GM11168 (cell line): ENCODE measurements at regions not wholly inside any gene's neighbourhood (a gene's known extent, or its start where the extent isn't known, plus 50 kb on each side); places are given as distances from the start of the nearest gene placed in this dataset.
"Not testable (repeated sequence)": the region's sequence is repeated elsewhere in the genome, so short reads cannot be mapped to it uniquely, and the experiment has no call there.

Experiments
- in situ Hi-C: fragments of 300-500 bp; cut with MboI; formaldehyde crosslinking; loops from one replicate; pipeline ENCODE4 v1.12.0; 2022; ENCODE audit warnings: low sequenced_read_pairs; ENCODE audit not compliant: unreplicated experiment

GRCh38 chr11:28964811-28965210, 856.6 kb downstream of the METTL15 start:
- in situ Hi-C loops = no loop called here

GRCh38 chr11:28963187-28963586, 855.0 kb downstream of the METTL15 start:
- in situ Hi-C loops = no loop called here

DNA sequence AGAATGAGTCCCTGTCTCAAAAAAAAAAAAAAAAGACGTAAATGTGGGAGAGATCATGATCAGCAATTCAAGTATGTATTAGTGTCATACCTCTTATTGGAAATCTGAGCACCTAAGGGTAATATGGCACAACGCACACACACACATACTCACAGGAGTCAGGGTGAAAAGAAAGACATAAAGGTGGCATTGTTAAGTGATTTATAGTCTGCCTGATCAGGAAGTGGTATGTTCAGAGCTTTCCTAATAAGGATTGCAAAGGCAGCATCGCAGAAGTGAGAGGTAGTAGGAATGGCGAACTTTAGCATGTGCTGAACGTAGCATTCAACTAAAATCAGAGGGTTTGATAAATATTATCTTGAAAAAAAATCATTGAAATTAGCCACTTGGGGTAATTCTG, 854.3 kb downstream of the METTL15 start:
- in situ Hi-C loops = no loop called here

- in situ Hi-C loops = no loop called here
Measured at GRCh38 chr11:28961726-28962125, 853.5 kb downstream of the METTL15 start.

DNA sequence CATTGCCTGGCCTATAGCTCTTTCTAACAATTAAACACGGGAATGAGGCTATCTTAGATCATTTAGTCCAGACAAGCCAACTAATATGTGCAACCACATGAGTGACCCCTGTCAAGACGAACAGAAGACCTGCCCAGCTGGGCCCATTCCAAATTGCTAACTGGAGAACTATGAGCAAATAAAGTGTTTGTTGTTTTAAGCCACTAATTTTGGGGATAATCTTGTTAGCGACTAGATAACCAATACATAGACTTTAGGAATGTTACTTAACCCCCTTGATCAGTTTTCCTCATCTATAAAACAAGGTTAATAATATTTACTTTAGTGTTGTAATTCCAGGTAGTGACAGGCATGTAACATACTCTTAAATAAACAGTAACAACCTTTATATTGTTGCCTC, 848.3 kb downstream of the METTL15 start:
- in situ Hi-C loops = no loop called here

DNA sequence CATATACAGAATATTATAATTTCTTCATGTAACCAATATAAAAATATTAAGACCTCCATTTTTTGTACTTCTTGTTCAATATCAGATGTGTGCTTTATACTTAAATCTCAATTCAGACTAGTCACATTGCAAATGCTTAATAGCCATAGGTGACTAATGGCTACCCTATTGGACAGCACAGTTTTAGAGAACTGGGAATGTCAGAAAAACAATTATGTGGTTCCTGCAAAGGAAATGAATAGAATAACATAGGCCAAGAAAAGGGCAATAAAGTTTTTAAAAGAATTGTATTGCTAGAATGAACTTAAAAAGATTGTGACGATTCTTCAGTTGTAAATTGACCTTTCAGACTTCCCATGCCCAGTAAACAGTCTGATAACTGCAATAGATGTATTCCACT, 843.0 kb downstream of the METTL15 start:
- in situ Hi-C loops = no loop called here

- in situ Hi-C loops = no loop called here
Measured at GRCh38 chr11:28939381-28939780, 831.2 kb downstream of the METTL15 start.

DNA sequence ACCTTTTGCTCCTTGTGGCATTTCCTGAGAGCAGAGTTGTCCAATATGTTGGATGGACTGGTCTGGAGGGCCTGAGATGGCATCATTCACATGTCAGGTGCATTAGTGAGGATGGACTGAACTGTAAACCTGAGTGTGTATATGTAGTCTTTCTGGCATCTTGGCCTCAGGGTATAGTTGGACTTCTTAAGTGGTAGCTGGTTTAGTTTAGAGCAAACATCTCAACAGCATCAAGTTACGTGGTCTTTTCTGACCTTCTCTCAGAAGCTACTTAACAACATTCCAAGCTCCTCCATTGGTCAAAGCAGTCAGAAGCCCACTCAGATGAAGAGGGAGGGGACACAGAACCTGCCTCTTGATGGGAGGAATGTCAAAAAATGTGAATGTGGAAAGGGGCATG, 829.9 kb downstream of the METTL15 start:
- in situ Hi-C loops = no loop called here

- in situ Hi-C loops = no loop called here
Measured at GRCh38 chr11:28932940-28933339, 824.8 kb downstream of the METTL15 start.

GRCh38 chr11:28924004-28924403, 815.8 kb downstream of the METTL15 start:
- in situ Hi-C loops = no loop called here

DNA sequence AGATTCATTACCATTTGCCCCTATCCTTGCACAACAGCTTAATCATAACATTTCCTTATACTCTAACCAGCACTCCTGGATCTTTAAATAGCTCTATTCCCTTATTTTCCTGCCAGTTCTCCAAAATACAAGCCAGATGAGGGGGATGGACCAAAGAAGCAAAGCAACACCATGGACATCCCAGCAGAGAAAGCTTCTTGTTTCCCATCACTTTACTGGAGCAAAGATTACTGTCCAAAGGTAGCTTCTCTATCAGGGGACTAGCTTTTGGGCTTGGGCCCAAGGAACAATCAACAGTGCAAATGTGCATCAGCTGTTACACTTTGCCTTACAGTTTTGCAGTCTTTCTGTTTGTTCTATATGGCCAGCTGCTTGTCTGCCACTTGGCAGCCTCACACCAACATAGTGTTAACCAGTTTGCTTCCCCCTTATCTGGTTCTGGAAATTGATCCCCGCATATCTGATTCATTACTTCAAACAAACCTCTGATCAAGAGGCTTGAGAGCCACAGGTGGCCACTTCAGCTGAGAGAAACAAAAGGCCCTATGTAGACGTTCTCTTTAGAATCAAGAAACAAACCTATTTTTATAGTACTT, 814.3 kb downstream of the METTL15 start:
- in situ Hi-C loops = no loop called here

DNA sequence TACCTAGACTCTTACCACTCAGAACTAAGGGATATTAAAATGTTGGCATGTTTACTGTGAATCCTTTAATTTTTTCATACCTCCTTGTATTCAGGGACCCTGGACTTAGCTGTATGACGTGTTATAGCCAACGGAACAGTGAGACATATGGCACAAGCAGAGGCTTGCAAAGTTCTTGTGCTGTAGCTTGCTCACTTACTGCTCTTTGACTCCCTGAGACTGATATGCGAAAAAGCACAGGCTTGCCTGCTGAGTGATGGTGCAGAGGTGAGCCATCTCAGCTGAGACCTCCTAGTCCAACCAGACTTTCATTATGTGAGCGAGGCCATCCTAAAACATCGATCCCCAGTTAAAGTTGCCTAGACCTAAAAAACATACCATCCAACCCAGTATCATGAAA, 811.0 kb downstream of the METTL15 start:
- in situ Hi-C loops = no loop called here

- in situ Hi-C loops = no loop called here
Measured at GRCh38 chr11:28913883-28914282, 805.7 kb downstream of the METTL15 start.

- in situ Hi-C loops = no loop called here
Measured at GRCh38 chr11:28911829-28912228, 803.6 kb downstream of the METTL15 start.

DNA sequence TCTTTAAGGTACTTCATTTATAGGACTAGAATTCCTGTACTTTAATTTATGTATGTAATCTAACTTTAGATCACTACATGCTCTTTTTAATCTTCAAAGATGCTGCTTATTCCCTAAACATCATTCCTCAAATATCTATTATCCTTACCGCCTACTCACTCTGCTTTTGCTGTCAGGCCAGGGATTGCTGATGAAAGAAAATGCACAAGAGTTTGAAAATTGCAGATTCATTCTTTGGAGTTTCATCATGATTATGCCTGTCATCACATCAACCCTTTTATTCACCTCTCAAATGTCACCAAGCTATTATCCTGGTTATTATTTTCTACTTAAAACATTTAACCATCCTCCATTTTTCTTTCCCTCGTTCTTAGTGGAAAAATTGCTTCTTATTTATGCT, 802.7 kb downstream of the METTL15 start:
- in situ Hi-C loops = no loop called here

GRCh38 chr11:28903716-28904115, 795.5 kb downstream of the METTL15 start:
- in situ Hi-C loops = no loop called here

DNA sequence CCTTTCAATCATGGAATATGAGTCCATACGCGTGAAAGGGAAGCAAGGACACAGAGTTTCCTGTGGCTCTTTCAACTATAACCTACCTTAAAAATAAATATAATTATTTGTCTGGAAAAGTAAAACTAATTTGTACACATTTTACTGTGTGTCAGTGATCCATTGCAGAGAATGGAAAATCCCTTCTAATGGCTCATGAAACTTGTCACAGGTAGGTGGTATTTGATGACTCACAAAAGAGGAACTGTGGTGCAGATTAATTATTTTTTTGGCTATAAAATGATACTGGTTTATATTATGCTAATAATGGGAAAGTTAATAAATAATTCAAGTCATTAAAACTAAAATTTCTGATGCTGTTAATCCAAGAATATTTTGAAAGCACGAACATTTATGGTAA, 792.2 kb downstream of the METTL15 start:
- in situ Hi-C loops = no loop called here

GRCh38 chr11:28899706-28900105, 791.5 kb downstream of the METTL15 start:
- in situ Hi-C loops = no loop called here

- in situ Hi-C loops = not testable (repeated sequence)
Measured at GRCh38 chr11:28890601-28891040, 782.4 kb downstream of the METTL15 start.

DNA sequence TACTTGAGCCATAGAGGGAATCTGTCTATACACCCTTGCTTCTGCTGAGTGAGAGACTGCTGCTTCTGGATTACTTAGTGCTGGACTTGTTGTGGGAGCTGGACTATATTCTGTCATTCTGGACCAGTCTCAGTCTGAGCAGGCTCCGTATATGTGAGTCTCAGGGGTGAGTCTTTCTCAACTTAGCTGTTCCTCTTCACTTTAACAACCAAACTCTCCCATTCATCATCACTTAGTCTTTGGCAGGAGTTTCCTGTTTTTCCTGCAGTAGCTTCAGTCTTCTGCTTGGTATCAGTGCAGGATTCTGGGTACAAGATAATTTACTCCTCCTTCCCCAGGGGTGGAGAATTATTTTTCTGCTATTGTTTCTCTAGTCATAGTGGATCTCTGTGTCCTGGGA, 779.5 kb downstream of the METTL15 start:
- in situ Hi-C loops = no loop called here

DNA sequence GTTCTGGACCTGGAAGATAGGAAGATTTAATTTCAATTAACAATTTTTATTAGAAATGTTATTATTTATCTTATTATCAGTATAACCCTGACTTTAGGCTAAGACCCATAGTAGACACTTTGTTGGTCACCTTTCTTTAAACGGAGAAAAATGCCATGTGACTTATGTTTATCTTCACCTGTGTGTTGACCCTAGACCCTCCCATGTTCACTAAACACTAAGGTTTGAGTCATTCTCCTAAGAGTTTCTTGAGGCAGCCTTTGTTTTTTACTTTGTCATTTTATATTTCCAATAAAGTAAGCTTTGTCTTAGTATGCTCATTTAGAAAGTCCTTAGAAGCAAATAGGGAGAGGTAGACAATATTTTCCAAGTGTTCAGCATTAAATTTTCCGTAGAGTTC, 771.7 kb downstream of the METTL15 start:
- in situ Hi-C loops = no loop called here

GRCh38 chr11:28878025-28878424, 769.8 kb downstream of the METTL15 start:
- in situ Hi-C loops = no loop called here

DNA sequence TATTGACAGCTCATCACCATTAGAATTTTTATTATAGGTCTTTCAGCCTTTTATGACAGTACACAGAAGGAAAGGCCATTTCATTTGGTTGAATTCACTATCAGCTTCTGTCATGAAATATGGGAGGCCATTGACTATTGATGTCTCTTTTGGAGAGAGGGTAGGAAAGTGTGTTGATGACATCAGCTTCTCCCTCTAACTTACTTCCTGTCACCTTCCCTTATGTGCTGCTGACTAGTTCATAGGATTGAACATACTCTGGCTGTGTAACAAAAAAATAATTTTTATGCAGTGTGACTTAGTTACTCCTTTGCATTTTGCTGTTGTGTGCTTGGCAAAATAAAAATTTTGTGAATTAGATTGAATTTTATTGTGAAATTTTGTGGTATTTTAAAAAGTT, 769.2 kb downstream of the METTL15 start:
- in situ Hi-C loops = no loop called here
